Endothelial cell of umbilical vein (primary cell): ENCODE measurements at regions not wholly inside any gene's neighbourhood (a gene's known extent, or its start where the extent isn't known, plus 50 kb on each side); places are given as distances from the start of the nearest gene placed in this dataset.

Experiments
- BruUV-seq: library from RNA; stranded (reverse); fragments of 400-500 nt; replicated peaks from 2 replicates; lab custom pipeline; 2021; lab: Mats Ljungman, UMichigan
- CTCF ChIA-PET: fragments of 300-600, 350-600 bp; sonication (Branson Sonifier 250); formaldehyde crosslinking; loops from one replicate; lab custom pipeline; 2021; ENCODE audit warnings: antibody characterized with exemption, inconsistent platforms; lab: Charles Lee
- POLR2A ChIA-PET: fragments of 300-600, 350-600 bp; sonication (Branson Sonifier 250); formaldehyde crosslinking; loops from one replicate; lab custom pipeline; 2021; ENCODE audit warnings: antibody characterized with exemption, inconsistent platforms; lab: Charles Lee
- DNase-seq: peaks from one replicate; pipeline ENCODE4 v3.0.0-alpha.2; 2011; ENCODE audit warnings: low read depth, low spot score
- FAIRE-seq: peaks from 2 replicates; lab custom pipeline; 2011; peaks lifted over from hg19 to GRCh38; lab: Jason Lieb, UNC
- H2AFZ ChIP-seq: 2 replicates; pipeline ENCODE4 v1.6.0; 2012; ENCODE audit warnings: low read depth, low read length, control low read depth, inconsistent platforms
- H3K27ac ChIP-seq: 2 replicates; pipeline ENCODE4 v1.5.1; 2011; ENCODE audit warnings: low read depth, mild to moderate bottlenecking, control low read depth, low read length, moderate library complexity; ENCODE audit not compliant: insufficient read depth
- H3K27me3 ChIP-seq, 2 experiments: 2 replicates each; pipeline versions ENCODE4 v1.6.0 to v1.6.1; 2011; ENCODE audit warnings: low read length in 2 of 2, mixed read lengths in 1 of 2; ENCODE audit not compliant: control insufficient read depth in 2 of 2, insufficient read depth in 2 of 2
- H3K36me3 ChIP-seq, 2 experiments: 2 replicates in 1 of 2; 3 replicates in 1 of 2; pipeline ENCODE4 v1.5.1; 2011; ENCODE audit warnings: low read length in 2 of 2, mild to moderate bottlenecking in 1 of 2, moderate library complexity in 1 of 2; ENCODE audit not compliant: control insufficient read depth in 2 of 2, insufficient read depth in 2 of 2; ENCODE audit errors: extremely low read depth in 1 of 2
- H3K4me1 ChIP-seq: 3 replicates; pipeline ENCODE4 v1.5.1; 2011; ENCODE audit warnings: mild to moderate bottlenecking, low read length; ENCODE audit not compliant: control insufficient read depth, insufficient read depth; ENCODE audit errors: extremely low read depth
- H3K4me2 ChIP-seq: 2 replicates; pipeline ENCODE4 v1.6.1; 2011; ENCODE audit warnings: low read length, control low read depth, mixed read lengths; ENCODE audit not compliant: insufficient read depth
- H3K4me3 ChIP-seq, 3 experiments: fragments of 200-600 bp in 1 of 3; sonication (generic), shearing (Covaris generic) in 1 of 3; replicated peaks in 1 of 3; 2 replicates each; pipeline ENCODE4 v1.5.1; 2011 to 2016; ENCODE audit warnings: control low read depth in 3 of 3, low read length in 3 of 3, mild to moderate bottlenecking in 2 of 3, inconsistent platforms in 1 of 3, low read depth in 1 of 3, moderate library complexity in 1 of 3; ENCODE audit not compliant: insufficient read depth in 1 of 3
- H3K79me2 ChIP-seq: 2 replicates; pipeline ENCODE4 v1.6.0; 2012; ENCODE audit warnings: low read length, inconsistent platforms; ENCODE audit not compliant: control insufficient read depth, insufficient read depth
- H3K9ac ChIP-seq: replicated peaks from 2 replicates; pipeline ENCODE3; 2011; ENCODE audit warnings: low read length, control low read depth; ENCODE audit not compliant: insufficient read depth; ENCODE audit errors: extremely low read depth
- H3K9me1 ChIP-seq: replicated peaks from 3 replicates; pipeline ENCODE4 v1.6.0; 2011; ENCODE audit warnings: mild to moderate bottlenecking, low read length; ENCODE audit not compliant: control insufficient read depth, insufficient read depth; ENCODE audit errors: extremely low read depth
- H3K9me3 ChIP-seq: replicated peaks from 2 replicates; pipeline ENCODE4 v1.5.1; 2012; ENCODE audit warnings: low read length, inconsistent platforms; ENCODE audit not compliant: control insufficient read depth, insufficient read depth
- H4K20me1 ChIP-seq: replicated peaks from 2 replicates; pipeline ENCODE3; 2011; ENCODE audit warnings: mild to moderate bottlenecking, low read length; ENCODE audit not compliant: control insufficient read depth, insufficient read depth; ENCODE audit errors: extremely low read depth
- FOS ChIP-seq: IDR thresholded peaks from 2 replicates; pipeline ENCODE4 v1.6.1; 2011; ENCODE audit warnings: mild to moderate bottlenecking, low read length, moderate library complexity, borderline replicate concordance; ENCODE audit not compliant: insufficient read depth
- dilution Hi-C: fragments of 300-500 bp; cut with MboI; formaldehyde crosslinking; loops from one replicate; pipeline ENCODE4 v1.15.0; 2019; ENCODE audit warnings: low sequenced_read_pairs; ENCODE audit not compliant: extremely low pct_ligation_motif_present
- intact Hi-C: fragments of 100-400 bp; cut with micrococcal nuclease; formaldehyde crosslinking; loops from one replicate; pipeline ENCODE4 v1.10.0; 2022
- TF ChIP-seq, protein P1 (sequence below), 2 donors: IDR thresholded peaks; 1 replicate in 1 of 2; 2 replicates in 1 of 2; pipeline ENCODE4 v1.5.1; 2011; ENCODE audit warnings: low read length in 2 of 2, mild to moderate bottlenecking in 2 of 2, moderate library complexity in 2 of 2, control low read depth in 1 of 2, inconsistent platforms in 1 of 2, low read depth in 1 of 2; ENCODE audit not compliant: insufficient read depth in 1 of 2; ENCODE audit errors: extremely low read depth in 1 of 2

DNA sequence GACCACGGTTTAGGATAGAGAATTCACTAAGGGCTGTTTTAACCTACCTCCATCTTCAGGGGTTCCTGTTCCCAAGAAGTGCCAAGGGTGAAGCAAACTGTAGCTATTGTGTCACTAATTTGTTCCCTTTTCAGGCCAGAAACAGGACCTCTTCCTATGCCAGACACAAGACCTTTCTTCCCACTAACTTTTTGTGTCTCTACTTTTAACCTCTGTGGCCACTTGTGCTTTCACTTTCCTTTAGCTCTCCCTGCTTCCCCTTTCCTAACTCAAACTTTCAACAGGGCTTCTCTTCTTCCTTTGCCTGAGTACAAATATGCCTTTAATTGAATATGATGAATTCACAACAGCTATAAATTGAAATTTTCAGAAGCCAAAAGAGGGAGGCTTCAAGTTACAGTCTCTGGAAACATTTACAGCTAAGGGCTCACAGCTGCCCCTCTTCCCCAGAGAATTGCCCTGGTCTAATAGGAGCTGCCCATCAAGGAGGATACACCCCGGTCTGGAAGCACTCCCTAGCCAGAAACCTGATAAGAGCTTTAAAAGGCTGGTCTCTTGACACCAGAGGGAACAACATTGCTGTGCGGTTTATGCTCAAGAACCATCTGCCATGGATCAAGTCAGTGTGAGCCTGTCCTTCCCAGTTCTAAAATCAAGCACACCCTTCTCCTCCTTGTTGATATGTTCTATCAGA lies 61.7 kb upstream of the PLS3 start:
- BruUV-seq: no TSS peak
- intact Hi-C loops: no loop called here
- Histone ChIP-seq H2AFZ (no peak overlapping the region), H3K9ac (no peak overlapping the region), H3K9me1 (no peaks in the 10 kb centered on the region), H3K4me1 (no peaks in the 10 kb centered on the region), H3K4me3 (no peak overlapping the region), H3K79me2 (no peaks in the 10 kb centered on the region), H3K4me2 (no peak overlapping the region), H3K27me3 (no peaks in the 10 kb centered on the region), H3K36me3 (no peaks in the 10 kb centered on the region), H3K9me3 (no peaks in the 10 kb centered on the region), H4K20me1 (no peaks in the 10 kb centered on the region), H3K27ac (no peak overlapping the region)
- ChIA-PET POLR2A (no interaction called here), CTCF (interaction anchor here (1.1 kb wide), 1 partner anchor 12 kb away, joined by 3 read pairs; no protein-coding TSS in a partner anchor)
- TF ChIP-seq FOS: no peak
- no peak for FAIRE-seq
- dilution Hi-C loops: no loop called here
- DNase-seq: no peak

DNA sequence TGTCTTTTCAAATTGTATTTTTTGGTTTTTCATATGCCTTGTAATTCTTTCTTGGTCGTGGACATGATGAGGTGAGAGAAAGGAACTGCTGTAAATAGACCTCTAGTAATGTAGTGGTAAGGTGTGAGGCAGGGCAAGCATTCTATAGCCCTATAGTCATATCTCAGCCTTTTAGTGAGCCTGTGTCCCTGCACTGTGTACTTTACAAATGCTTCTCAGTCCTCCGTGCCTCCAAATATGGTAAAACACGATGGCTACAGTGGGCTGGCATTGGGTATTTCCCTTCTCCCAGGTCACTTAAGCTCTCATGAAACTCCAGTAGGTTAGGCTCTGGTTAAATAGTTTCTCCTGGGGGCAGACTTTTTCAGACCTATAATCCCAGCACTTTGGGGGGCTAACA lies 57.9 kb upstream of the PLS3 start:
- intact Hi-C loops (no loop called here), dilution Hi-C loops (no loop called here)
- no peaks in the 10 kb centered on the region for H3K27me3 ChIP-seq
- no peaks in the 10 kb centered on the region for H3K36me3 ChIP-seq
- H3K4me2 ChIP-seq: no peak overlapping the region
- ChIA-PET CTCF (no interaction called here), POLR2A (interaction anchor here (0.6 kb wide), 1 partner anchor 96 kb away, joined by 6 read pairs; no protein-coding TSS in a partner anchor)
- TF ChIP-seq, protein P1, sequence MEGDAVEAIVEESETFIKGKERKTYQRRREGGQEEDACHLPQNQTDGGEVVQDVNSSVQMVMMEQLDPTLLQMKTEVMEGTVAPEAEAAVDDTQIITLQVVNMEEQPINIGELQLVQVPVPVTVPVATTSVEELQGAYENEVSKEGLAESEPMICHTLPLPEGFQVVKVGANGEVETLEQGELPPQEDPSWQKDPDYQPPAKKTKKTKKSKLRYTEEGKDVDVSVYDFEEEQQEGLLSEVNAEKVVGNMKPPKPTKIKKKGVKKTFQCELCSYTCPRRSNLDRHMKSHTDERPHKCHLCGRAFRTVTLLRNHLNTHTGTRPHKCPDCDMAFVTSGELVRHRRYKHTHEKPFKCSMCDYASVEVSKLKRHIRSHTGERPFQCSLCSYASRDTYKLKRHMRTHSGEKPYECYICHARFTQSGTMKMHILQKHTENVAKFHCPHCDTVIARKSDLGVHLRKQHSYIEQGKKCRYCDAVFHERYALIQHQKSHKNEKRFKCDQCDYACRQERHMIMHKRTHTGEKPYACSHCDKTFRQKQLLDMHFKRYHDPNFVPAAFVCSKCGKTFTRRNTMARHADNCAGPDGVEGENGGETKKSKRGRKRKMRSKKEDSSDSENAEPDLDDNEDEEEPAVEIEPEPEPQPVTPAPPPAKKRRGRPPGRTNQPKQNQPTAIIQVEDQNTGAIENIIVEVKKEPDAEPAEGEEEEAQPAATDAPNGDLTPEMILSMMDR (IDR thresholded peaks at IDR 0.05; ENCODE audit: extremely low read depth in 1 of 2, insufficient read depth in 1 of 2, low read depth in 1 of 2, low read length in 2 of 2): no peak
- H3K9me1 ChIP-seq: no peaks in the 10 kb centered on the region
- no peaks in the 10 kb centered on the region for H3K9me3 ChIP-seq
- no TSS peak for BruUV-seq
- H4K20me1 ChIP-seq: no peaks in the 10 kb centered on the region
- FAIRE-seq (no peak), DNase-seq (no peak)
- no peak overlapping the region for H2AFZ ChIP-seq
- no peaks in the 10 kb centered on the region for H3K4me1 ChIP-seq
- H3K9ac ChIP-seq: no peak overlapping the region
- H3K79me2 ChIP-seq: no peaks in the 10 kb centered on the region
- no peak overlapping the region for H3K27ac ChIP-seq
- no peak overlapping the region for H3K4me3 ChIP-seq
